Loucy (cell line): ENCODE measurements at regions not wholly inside any gene's neighbourhood (a gene's known extent, or its start where the extent isn't known, plus 50 kb on each side); places are given as distances from the start of the nearest gene placed in this dataset.

Source experiments
- CTCF ChIP-seq: fragments of 200-600 bp; sonication (generic); conservative IDR thresholded peaks from 2 replicates; pipeline ENCODE4 v1.5.1; 2014; ENCODE audit warnings: mild to moderate bottlenecking, antibody characterized with exemption, low read length
- EZH2phosphoT487 ChIP-seq: fragments of 200-600 bp; IDR thresholded peaks from 2 replicates; pipeline ENCODE4 v1.6.1; 2018; ENCODE audit warnings: antibody characterized with exemption, mild to moderate bottlenecking, moderate library complexity, borderline replicate concordance

- TF ChIP-seq CTCF (no peak), EZH2phosphoT487 (no peak)
These were observed 610.4 kb upstream of the NUDT12 start for GRCh38 chr5:104172976-104173375.
